Fibroblast of peridontal ligament (primary cell): ENCODE measurements at regions not wholly inside any gene's neighbourhood (a gene's known extent, or its start where the extent isn't known, plus 50 kb on each side); places are given as distances from the start of the nearest gene placed in this dataset.

Source experiments
- DNase-seq: peaks from one replicate; pipeline ENCODE4 v3.0.0-alpha.2; 2010; ENCODE audit errors: extremely low read depth

DNA sequence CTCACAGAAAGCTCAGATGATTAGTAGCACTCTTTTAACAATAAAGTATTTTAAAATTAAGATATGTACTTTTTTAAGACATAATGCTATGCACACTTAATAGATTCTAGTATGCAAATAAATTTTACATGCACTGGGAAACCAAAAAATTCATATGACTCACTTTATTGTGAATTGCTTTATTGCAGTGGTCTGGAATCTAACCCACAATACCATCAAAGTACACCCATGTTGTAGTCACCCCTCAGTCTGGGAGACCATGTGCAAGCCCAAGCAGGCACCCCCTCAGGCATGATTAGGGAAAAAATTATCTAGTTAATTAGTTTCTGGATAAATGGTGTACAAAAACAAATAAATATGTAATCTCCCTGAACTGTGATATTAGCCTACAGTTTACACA, 649.0 kb upstream of the HS6ST1 start:
- DNase-seq, result no peak

DNA sequence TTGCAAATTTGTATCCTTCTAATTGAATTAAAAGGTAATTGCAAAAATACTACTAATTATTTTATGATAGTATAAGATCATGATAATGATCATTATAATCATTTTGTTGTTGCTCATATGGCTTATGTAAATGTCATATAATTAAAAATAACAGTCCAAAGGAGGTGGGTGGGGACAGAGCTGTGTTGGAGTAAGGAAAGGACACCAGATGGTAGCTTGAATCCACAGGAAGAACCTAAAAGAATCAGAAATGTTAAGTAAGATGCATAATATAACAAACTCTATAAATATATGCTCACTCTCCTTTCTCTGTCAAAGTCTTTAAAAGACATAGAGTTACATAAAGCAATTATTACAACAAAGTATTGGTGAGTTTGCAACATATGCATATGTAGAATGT, 650.7 kb upstream of the HS6ST1 start:
- DNase-seq, result no peak

DNA sequence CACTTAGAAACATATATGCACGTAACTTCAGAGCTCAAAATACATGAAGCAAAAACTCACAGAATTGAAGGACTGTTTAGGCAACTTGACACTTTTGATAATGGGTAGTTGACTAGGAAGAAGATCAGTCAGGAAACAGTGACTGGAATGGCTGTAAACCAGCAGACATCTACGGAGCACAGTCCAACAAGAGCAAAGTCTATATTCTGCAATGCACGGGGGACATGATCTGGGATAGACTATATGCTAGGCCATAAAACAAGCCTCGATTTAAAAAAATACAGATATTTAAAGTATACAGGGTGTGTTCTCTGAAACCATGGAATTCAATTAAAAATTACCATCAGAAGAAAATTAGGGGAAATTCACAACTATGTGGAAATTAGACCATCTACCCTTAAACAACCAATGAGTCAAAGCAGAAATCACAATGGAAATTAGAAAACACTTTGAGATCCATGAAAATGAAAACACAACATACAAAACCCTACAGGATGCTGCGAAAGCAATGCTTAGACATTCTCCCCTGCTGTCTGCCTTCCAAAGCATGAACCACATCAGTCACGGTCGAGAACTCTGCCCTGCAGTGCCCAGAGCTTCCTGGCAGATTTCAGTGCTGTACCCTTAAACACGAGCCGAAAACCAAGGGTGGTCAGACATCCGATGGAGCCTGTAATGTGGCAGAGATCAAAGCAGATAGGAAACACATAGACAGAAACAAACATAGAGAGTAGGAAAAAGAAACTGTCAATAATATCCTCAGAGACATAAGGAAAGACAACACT, 651.9 kb upstream of the HS6ST1 start:
- no peak for DNase-seq

GRCh38 chr2:128973566-128973965, 654.9 kb upstream of the HS6ST1 start:
- DNase-seq, result no peak

DNA sequence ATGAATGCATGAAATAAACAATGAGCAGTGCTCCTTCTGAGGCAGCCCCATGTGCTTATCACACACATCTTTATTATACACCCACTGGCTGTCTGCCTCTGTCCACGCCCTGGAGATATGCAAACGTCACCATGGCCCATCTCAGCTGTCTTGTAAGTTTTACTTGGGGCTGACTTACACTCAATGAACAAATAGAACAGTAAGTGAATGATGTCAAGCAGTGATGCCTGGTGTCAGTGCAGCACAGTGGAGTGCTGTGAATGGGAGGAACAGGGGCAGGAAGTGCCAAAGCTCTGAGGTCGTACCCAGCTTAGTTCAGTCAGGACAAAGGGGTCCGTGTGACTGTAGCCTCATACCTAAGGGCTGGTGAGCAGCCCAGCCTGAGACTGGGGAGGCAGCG, 659.5 kb upstream of the HS6ST1 start:
- no peak for DNase-seq

DNA sequence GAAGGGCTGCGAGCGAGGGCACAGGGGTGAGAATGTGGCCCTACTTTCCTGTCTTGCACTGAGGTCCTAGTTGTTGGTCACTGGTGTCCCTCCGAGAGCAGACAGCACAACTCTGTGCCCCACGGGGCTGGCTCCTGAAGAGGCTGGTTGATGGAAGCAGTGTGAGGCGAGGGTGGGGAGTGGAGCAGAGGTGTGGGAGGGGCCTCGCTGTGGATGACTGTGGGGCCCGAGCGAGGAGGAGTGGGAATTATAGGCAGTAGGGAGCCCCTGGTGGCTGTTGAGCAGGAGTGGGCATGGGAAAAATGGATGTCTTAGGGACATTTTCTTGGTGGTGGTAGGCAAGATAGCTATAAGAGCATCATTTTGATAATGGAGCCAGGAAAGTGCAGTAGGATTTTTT, 660.5 kb upstream of the HS6ST1 start:
- DNase-seq, result no peak

- DNase-seq, result no peak
Measured at GRCh38 chr2:128980475-128980874, 661.8 kb upstream of the HS6ST1 start.

GRCh38 chr2:128981353-128981752, 662.7 kb upstream of the HS6ST1 start:
- DNase-seq, result no peak

GRCh38 chr2:128982001-128982400, 663.3 kb upstream of the HS6ST1 start:
- DNase-seq, result no peak

- no peak for DNase-seq
Measured at GRCh38 chr2:128982670-128983069, 664.0 kb upstream of the HS6ST1 start.

DNA sequence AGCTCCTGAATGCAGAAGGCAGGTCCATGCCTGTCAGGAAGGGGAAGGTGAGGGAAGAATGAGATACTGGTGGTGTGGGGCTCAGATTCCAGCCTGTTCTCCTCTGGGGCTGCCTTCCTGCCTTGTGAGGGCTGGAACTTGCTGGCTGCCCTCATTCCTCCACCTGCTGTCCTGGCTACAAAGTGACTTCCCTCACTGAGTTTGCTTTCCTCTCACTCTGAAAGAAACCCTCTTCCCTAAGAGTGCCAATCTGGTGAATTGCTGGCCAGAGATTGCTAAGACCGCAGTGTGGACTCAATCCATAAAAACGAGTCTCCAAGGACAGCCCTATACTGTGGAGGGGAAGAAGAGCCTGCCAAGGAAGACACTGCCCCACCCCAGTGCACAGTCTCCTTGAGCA, 664.4 kb upstream of the HS6ST1 start:
- DNase-seq, result no peak

DNA sequence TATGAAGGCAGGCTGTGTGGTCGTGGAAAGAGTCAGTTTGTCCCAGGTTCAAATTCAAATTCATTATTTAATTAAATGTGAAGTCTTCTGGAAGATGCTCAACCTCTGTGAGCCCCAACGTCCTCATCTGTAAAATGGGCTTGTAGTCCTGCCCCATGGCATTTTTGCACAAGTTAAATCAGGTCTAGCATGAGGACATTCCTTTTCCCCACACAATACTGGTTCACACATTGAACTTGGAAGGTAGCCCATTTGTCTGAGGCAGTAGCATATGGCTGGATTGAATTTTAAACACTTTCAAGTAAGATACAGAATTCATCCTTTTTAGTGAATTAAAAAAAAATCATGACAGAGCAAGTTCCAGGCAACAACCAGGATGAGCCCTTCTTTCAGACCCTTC, 665.4 kb upstream of the HS6ST1 start:
- DNase-seq, result no peak

- no peak for DNase-seq
Measured at GRCh38 chr2:128984855-128985254, 666.2 kb upstream of the HS6ST1 start.

DNA sequence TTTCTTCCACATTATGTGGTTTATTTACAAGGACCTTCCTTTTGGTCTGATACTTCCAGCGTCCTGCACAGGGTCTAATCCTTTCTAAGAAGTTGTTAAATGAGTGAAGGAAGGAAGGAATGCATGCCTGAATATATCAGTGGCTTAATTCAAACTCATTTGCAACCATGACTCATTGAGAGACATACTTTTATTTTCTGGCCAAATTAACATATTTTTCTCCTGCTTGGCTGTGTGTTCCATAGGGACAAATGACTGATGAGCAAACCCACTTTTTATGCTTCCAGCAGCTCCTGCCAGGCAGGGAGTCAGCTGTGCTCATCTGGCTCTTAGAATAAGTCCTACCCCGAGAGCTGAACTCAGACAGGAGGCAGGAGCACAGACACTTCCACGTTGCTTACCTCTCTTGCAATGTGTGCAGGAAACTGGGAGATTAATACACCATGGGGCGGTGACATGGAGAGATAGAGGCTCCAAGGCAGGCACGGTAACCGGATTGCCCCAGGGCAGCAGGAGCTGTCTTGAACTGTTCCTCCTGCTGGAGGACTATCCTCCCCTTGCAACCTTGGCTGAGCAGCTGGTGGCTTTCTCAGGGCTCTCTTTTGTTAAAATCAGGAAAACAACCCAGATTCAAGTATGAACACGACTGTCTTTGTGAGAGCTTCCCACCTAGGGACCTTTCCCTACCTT, 667.5 kb upstream of the HS6ST1 start:
- no peak for DNase-seq

DNA sequence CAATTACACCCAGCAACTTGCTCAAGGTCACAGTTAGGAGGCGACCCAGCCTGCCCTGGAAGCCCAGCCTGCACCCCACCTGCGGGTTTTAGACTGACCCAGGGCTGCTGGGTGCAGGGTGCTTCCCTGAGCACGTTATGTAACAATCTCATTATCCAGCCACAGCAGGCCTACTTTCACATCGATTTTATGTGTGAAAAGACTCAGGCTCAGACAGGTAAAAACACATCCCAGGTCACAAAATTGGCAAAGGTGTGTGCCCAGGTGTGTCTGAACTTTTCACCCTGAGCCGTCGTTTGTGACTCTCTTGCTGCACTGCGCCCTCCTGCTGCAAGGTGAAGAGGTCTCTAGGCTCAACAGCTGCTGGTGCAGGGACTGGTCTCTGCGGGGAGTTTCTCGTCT, 668.2 kb upstream of the HS6ST1 start:
- no peak for DNase-seq

DNA sequence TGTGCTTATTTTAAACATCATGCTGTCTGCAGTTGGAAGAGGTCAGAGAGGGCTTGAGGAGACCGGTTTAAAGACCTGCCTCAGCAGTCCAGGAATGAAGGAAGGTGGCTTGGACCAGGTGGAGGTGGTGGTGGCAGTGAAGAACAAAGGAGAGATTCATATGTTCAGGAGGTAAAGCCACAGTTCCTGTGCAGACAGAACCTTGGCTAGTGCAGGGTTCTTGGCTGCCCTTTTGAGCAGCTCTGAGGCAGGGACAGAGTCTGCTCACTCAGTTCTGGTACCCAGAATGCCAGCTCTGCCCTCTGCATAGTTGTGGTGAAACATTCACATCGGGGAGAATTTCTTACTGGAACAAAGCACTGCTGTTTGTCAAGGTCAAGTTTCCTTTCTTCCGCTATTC, 669.7 kb upstream of the HS6ST1 start:
- DNase-seq, result no peak

GRCh38 chr2:128988967-128989366, 670.3 kb upstream of the HS6ST1 start:
- no peak for DNase-seq

- DNase-seq, result no peak
Measured at GRCh38 chr2:128995086-128995485, 676.4 kb upstream of the HS6ST1 start.

DNA sequence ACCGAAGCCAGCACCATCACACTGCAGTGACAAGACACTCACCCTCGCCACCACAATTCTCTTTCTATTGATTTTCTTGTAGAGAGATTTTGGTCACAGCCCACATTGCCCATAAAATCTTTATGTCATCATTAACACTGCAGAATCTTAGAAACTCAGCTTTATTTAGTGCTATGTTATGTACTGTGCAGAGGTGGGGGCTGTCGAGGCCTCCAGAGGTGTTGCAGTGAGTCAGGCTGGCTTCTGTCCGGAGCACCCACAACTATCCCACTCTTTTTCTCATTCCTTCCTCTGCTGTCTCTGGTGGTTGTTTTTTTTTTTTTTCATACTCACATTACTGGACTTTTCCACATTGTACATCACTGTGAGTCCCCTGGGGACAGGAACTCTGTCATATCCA, 677.4 kb upstream of the HS6ST1 start:
- DNase-seq, result no peak

GRCh38 chr2:128997166-128997866, 678.6 kb upstream of the HS6ST1 start:
- DNase-seq, result no peak

GRCh38 chr2:129001926-129002325, 683.3 kb upstream of the HS6ST1 start:
- no peak for DNase-seq

DNA sequence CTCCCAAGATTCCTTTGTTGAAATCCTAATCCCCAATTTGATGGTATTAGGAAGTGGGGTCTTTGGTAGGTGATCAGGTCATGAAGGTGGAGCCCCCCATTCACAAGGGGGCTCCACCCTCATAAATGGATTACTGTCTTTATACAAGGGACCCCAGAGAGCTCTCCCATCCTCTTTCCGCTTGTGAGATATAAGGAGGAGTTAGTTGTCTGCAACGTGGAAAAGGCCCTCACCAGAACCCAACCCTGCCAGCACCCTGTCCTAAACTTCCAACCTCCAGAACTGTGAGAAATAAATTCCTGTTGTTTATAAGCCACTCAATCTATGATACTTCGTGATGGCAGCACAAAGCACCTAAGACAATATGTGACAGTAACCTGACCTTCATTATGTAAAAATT, 684.1 kb upstream of the HS6ST1 start:
- no peak for DNase-seq

- DNase-seq, result no peak
Measured at GRCh38 chr2:129004485-129004884, 685.8 kb upstream of the HS6ST1 start.
